NCI-H1048 (cell line): ENCODE measurements at regions not wholly inside any gene's neighbourhood (a gene's known extent, or its start where the extent isn't known, plus 50 kb on each side); places are given as distances from the start of the nearest gene placed in this dataset.

ENCODE experiments used
- DNase-seq: peaks from one replicate; lab custom pipeline; 2025; lab: John Stamatoyannopoulos, UW

DNA sequence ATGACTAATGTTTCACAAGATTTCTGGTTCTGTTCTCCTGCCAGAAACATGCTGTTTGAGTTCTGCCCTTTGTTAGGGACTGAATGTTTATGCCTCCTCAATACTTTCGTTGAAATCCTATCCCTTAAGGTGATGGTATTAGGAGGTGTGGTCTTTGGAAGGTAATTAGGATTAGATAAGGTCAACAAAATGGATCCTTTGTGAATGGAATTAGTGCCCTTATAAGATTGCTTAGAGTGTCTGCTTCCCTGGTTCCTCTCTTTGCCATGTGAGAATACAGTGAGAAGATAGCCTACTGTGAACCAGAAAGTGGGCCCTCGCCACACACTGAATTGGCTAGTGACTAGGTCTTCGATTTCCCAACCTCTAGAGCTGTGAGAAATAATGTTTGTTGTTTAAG lies 621.4 kb upstream of the ALCAM start:
- no peak for DNase-seq

- no peak for DNase-seq
Observed at GRCh38 chr3:104746056-104746455, 620.7 kb upstream of the ALCAM start.

GRCh38 chr3:104750581-104750980 lies 616.1 kb upstream of the ALCAM start:
- DNase-seq = no peak

DNA sequence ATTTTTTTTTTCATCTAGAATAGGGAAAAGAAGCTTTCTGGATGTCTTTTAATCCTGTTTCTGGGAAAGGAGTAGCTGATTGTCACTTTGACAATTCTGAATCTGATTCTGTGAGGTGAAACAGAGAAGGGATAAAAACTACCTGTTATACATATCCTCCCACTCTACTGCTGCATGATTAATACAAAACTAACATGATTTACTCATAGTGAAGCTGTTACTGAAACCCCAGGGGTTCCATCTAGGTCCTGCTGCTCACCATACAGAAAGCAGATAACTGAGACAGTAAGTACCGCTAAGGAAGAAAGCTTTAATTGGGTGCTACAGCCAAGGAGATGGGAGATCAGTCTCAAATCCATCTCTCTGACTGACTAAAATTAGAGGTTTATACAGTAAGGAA lies 610.9 kb upstream of the ALCAM start:
- DNase-seq = no peak

GRCh38 chr3:104763007-104763406 lies 603.7 kb upstream of the ALCAM start:
- no peak for DNase-seq

DNA sequence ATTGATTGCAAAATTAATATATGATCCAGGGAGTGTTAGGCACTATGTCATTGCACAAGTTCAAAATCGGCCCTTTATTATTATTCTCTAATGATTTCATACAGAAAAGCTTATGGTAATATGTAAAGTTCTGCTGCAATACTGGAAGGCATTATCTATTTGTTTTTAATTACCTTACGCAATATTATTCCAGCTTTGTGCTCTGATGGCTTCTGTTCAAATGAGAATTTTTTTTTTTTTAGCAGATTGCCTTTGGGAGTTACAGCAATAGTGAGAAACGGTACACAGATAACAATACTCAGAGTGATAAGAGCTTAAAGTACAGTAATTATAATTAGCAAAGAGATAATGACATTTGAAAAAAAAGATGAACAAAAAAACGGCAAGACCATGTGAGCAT lies 602.2 kb upstream of the ALCAM start:
- no peak for DNase-seq

- no peak for DNase-seq
Observed at GRCh38 chr3:104768886-104769285, 597.8 kb upstream of the ALCAM start.

DNA sequence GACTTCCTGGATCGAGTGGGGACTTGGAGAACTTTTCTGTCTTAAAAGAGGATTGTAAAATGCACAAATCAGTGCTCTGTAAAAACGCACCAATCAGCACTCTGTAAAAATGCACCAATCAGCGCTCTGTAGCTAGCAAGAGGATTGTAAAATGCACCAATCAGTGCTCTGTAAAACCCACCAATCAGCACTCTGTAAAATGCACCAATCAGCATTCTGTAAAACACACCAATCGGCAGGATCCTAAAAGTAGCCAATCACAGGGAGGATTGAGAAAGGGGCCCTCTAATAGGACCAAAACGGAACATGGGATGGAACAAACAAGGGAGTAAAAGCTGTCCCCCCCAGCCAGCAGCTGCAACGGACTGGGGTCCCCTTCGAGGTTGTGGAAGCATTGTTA lies 587.4 kb upstream of the ALCAM start:
- no peak for DNase-seq

- no peak for DNase-seq
Observed at GRCh38 chr3:104781112-104781511, 585.6 kb upstream of the ALCAM start.

GRCh38 chr3:104785947-104786346 lies 580.8 kb upstream of the ALCAM start:
- DNase-seq = no peak

DNA sequence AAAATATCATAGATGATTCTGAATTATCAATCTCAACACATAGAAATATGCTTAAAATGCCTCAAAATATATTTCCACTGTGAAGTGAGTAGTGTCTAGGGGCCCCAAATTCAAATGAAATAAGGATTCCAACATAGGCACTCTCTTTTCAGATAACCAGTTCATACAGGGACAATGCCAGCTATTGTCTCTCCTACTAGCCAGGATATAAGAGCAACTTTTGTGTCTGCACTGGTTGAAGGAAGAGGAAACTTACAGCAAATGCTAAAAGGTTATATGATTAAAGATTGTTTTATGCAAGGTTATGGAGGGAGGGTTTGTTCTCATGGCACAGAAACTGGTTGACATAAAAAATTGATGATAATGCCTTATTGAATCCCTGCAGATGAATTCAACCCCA lies 579.4 kb upstream of the ALCAM start:
- DNase-seq = no peak

DNA sequence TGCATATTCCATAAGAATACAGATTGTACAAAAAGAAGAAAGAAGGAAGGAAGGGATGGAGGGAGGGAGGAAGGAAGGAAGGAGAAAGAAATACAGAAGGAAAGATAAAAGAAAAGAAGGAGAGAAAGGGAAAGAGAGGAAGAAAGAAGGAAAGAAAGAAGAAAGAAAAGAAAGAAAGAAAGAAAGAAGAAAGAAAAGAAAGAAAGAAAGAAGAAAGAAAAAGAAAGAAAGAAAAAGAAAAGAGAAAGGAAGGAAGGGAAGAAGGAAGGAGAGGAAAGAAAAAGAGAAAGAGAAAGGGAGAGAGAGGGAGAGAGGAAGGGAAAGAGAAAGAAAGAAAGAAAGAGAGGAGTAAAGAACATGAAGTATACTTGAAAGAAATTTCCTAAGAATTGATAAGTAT lies 577.9 kb upstream of the ALCAM start:
- DNase-seq = no peak

DNA sequence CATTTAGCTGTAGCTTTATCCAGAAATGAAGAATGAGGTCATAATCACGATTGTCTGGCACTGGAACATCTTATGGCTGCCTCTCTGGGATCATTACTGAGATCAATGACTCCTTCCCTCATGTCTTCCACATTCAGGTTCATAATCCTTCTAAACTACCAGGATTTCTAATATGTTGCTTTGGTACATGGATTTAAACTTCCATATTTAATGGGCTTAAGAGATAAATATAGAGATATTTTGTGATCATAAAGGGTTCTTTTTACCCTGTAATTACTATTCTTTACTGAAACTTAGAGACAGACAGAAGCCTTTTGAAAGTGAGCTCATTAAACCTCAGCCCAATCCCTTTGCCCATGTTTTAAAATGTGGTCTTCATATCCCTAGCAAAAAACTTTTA lies 575.4 kb upstream of the ALCAM start:
- no peak for DNase-seq

DNA sequence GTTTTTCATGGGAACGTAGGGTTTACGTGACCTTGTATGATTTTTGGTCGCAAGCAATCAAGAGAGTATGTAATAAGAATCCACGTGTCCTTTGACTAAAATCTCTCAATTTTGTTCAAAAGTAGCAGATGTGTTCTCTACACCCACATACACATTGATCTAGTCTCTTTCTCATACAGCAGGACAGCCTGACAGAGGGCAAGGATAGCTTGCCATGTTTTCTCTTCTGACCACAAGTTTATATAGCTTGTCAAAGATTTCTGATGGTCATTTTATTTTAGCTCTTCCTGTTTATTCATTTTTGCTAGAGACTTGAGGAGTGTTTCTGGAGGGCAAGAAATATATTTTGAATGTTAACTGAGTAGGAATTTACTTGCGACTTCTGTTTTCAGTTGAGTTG lies 570.2 kb upstream of the ALCAM start:
- DNase-seq = no peak

DNA sequence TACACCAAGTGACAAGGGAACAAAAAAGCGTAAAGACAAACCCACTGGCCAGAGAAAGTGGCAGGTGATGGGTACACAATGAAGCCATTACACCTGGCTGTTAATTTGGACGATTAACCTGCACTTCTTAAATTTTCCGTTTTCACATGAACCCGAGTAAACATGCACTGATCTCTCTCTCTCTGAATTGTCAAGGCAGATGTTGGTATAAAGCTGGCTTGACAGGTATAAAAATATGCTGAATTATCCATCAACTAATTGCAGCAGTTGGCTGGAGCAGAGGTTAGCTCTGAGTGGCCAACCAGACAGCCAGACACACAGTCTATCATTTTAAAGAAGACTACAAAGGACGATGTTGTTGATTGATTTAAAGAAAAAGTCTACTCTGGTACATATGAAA lies 561.7 kb upstream of the ALCAM start:
- no peak for DNase-seq

GRCh38 chr3:104805508-104805907 lies 561.2 kb upstream of the ALCAM start:
- DNase-seq = no peak

DNA sequence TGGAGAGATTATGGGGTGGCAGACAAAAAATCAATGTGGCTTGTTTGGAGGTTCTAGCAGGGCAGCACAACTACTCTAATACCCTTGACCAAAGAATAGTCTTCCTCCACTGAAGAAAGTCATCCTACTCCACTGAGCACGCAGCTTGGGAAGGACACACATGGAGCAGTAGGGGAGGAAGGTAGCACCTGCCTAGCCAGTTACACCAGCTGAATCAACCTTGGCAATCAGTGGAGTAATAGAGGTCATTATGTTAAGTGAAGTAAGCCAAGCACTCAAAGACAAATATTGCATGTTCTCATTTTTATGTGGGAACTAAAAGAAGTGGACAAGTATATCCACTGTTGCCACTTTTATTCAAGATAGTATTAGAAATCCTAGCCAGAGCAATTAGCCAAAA lies 555.8 kb upstream of the ALCAM start:
- no peak for DNase-seq

- DNase-seq = no peak
Observed at GRCh38 chr3:104816008-104816407, 550.7 kb upstream of the ALCAM start.

- DNase-seq = no peak
Observed at GRCh38 chr3:104816716-104817115, 550.0 kb upstream of the ALCAM start.

GRCh38 chr3:104819333-104819732 lies 547.4 kb upstream of the ALCAM start:
- DNase-seq = no peak

GRCh38 chr3:104820959-104821358 lies 545.8 kb upstream of the ALCAM start:
- DNase-seq = no peak

- DNase-seq = no peak
Observed at GRCh38 chr3:104825116-104825515, 541.6 kb upstream of the ALCAM start.

DNA sequence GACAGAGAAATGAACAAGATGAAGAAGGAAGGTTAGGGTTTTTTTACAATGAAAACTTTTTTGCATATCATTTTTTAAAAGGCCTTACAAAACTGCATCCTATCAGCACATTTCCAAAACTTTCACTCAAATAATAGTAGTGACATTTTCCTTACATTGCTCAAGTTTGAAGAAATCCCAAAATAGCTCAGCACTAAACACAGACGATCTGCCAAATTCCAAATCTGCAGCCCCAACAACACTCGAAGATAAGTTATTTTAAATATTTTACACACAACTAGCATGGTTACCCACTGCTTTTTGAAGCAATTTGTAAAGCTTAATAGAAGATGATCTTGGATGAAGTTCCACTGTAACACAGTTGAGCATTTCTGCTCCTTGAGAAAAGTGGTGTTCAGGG lies 535.6 kb upstream of the ALCAM start:
- DNase-seq = no peak

- no peak for DNase-seq
Observed at GRCh38 chr3:104832530-104832929, 534.2 kb upstream of the ALCAM start.

GRCh38 chr3:104835376-104835775 lies 531.3 kb upstream of the ALCAM start:
- no peak for DNase-seq
